ENCODE measurements at regions not wholly inside any gene's neighbourhood (a gene's known extent, or its start where the extent isn't known, plus 50 kb on each side); places are given as distances from the start of the nearest gene placed in this dataset.

GRCh38 chr10:3363311-3364045 lies 190.9 kb upstream of the PITRM1 start:
- no peak for DNase-seq

GRCh38 chr10:3362394-3362793 lies 189.8 kb upstream of the PITRM1 start:
- DNase-seq: no peak

- DNase-seq: no peak
Observed at GRCh38 chr10:3361640-3362039, 189.1 kb upstream of the PITRM1 start.

GRCh38 chr10:3357737-3358136 lies 185.2 kb upstream of the PITRM1 start:
- no peak for DNase-seq

- DNase-seq: no peak
Observed at GRCh38 chr10:3355536-3355935, 183.0 kb upstream of the PITRM1 start.

- DNase-seq: no peak
Observed at GRCh38 chr10:3354174-3354900, 181.8 kb upstream of the PITRM1 start.

- DNase-seq: no peak
Observed at GRCh38 chr10:3353235-3353634, 180.7 kb upstream of the PITRM1 start.

- no peak for DNase-seq
Observed at GRCh38 chr10:3350617-3351258, 178.2 kb upstream of the PITRM1 start.

- DNase-seq: no peak
Observed at GRCh38 chr10:3350205-3350604, 177.6 kb upstream of the PITRM1 start.

GRCh38 chr10:3348564-3348963 lies 176.0 kb upstream of the PITRM1 start:
- DNase-seq: no peak

GRCh38 chr10:3347413-3348182 lies 175.0 kb upstream of the PITRM1 start:
- DNase-seq: no peak

- DNase-seq: no peak
Observed at GRCh38 chr10:3346851-3347250, 174.3 kb upstream of the PITRM1 start.

- no peak for DNase-seq
Observed at GRCh38 chr10:3342771-3343170, 170.2 kb upstream of the PITRM1 start.

- no peak for DNase-seq
Observed at GRCh38 chr10:3340127-3340730, 167.6 kb upstream of the PITRM1 start.

GRCh38 chr10:3339531-3339950 lies 167.0 kb upstream of the PITRM1 start:
- DNase-seq: no peak

- no peak for DNase-seq
Observed at GRCh38 chr10:3339121-3339520, 166.5 kb upstream of the PITRM1 start.

- DNase-seq: no peak
Observed at GRCh38 chr10:3337741-3338140, 165.2 kb upstream of the PITRM1 start.

- no peak for DNase-seq
Observed at GRCh38 chr10:3336673-3337293, 164.2 kb upstream of the PITRM1 start.

GRCh38 chr10:3333426-3333825 lies 160.8 kb upstream of the PITRM1 start:
- DNase-seq: no peak

- DNase-seq: no peak
Observed at GRCh38 chr10:3331690-3332230, 159.2 kb upstream of the PITRM1 start.

GRCh38 chr10:3331187-3331586 lies 158.6 kb upstream of the PITRM1 start:
- DNase-seq: no peak

GRCh38 chr10:3330663-3331062 lies 158.1 kb upstream of the PITRM1 start:
- no peak for DNase-seq
